Endothelial cell (in vitro differentiated cells): ENCODE measurements at regions not wholly inside any gene's neighbourhood (a gene's known extent, or its start where the extent isn't known, plus 50 kb on each side); places are given as distances from the start of the nearest gene placed in this dataset.
"Not testable (repeated sequence)": the region's sequence is repeated elsewhere in the genome, so short reads cannot be mapped to it uniquely, and the experiment has no call there.

Source experiments
- DNase-seq: peaks from one replicate; pipeline ENCODE4 v3.0.0; 2021; ENCODE audit warnings: low spot score
- H3K27ac Mint-ChIP-seq: one replicate; pipeline ENCODE4 v1.8.0; 2021; ENCODE audit warnings: mixed read lengths, inconsistent platforms; ENCODE audit not compliant: unreplicated experiment
- H3K27me3 Mint-ChIP-seq: one replicate; pipeline ENCODE4 v1.8.0; 2021; ENCODE audit warnings: mild to moderate bottlenecking, moderate library complexity, mixed read lengths, inconsistent platforms; ENCODE audit not compliant: unreplicated experiment
- H3K36me3 Mint-ChIP-seq: one replicate; pipeline ENCODE4 v1.8.0; 2021; ENCODE audit warnings: mild to moderate bottlenecking, low read depth, mixed read lengths, inconsistent platforms; ENCODE audit not compliant: unreplicated experiment
- H3K4me1 Mint-ChIP-seq: one replicate; pipeline ENCODE4 v1.8.0; 2021; ENCODE audit warnings: mild to moderate bottlenecking, mixed read lengths, inconsistent platforms; ENCODE audit not compliant: unreplicated experiment
- H3K4me3 Mint-ChIP-seq: one replicate; pipeline ENCODE4 v1.8.0; 2021; ENCODE audit warnings: mild to moderate bottlenecking, mixed read lengths, inconsistent platforms; ENCODE audit not compliant: unreplicated experiment
- H3K9me3 Mint-ChIP-seq: one replicate; pipeline ENCODE4 v1.8.0; 2021; ENCODE audit warnings: mixed read lengths, inconsistent platforms; ENCODE audit not compliant: unreplicated experiment
- CTCF ChIP-seq: fragments of 200-600 bp; sonication (generic); IDR thresholded peaks from one replicate; pipeline ENCODE4 v1.5.0; 2021; ENCODE audit warnings: antibody characterized with exemption; ENCODE audit not compliant: unreplicated experiment

GRCh38 chr1:189696297-189696696 lies 781.4 kb downstream of the BRINP3 start:
- Mint-ChIP-seq H3K27ac (no peak overlapping the region), H3K4me3 (no peak overlapping the region), H3K4me1 (no peaks in the 10 kb centered on the region), H3K9me3 (no peaks in the 10 kb centered on the region), H3K27me3 (peaks cover 1% of the 10 kb centered on the region), H3K36me3 (no peaks in the 10 kb centered on the region)
- no peak for DNase-seq
- no peak for TF ChIP-seq CTCF

- Mint-ChIP-seq H3K27me3 (peaks cover 1% of the 10 kb centered on the region), H3K36me3 (no peaks in the 10 kb centered on the region), H3K27ac (no peak overlapping the region), H3K9me3 (no peaks in the 10 kb centered on the region), H3K4me3 (no peak overlapping the region), H3K4me1 (no peaks in the 10 kb centered on the region)
- no peak for DNase-seq
- TF ChIP-seq CTCF, result no peak
Measured at GRCh38 chr1:189697113-189697512, 780.6 kb downstream of the BRINP3 start.

GRCh38 chr1:189701606-189702005 lies 776.1 kb downstream of the BRINP3 start:
- TF ChIP-seq CTCF, result no peak
- Mint-ChIP-seq H3K36me3 (no peaks in the 10 kb centered on the region), H3K27me3 (peaks cover 2% of the 10 kb centered on the region), H3K4me3 (no peak overlapping the region), H3K27ac (no peak overlapping the region), H3K9me3 (no peaks in the 10 kb centered on the region), H3K4me1 (no peaks in the 10 kb centered on the region)
- no peak for DNase-seq

GRCh38 chr1:189706594-189706993 lies 771.1 kb downstream of the BRINP3 start:
- no peak for TF ChIP-seq CTCF
- H3K36me3 Mint-ChIP-seq, result no peaks in the 10 kb centered on the region
- no peaks in the 10 kb centered on the region for H3K9me3 Mint-ChIP-seq
- no peaks in the 10 kb centered on the region for H3K4me1 Mint-ChIP-seq
- H3K27ac Mint-ChIP-seq, result no peak overlapping the region
- H3K4me3 Mint-ChIP-seq, result no peak overlapping the region
- DNase-seq, result no peak
- H3K27me3 Mint-ChIP-seq, result peaks cover 2% of the 10 kb centered on the region

- Mint-ChIP-seq H3K4me1 (no peaks in the 10 kb centered on the region), H3K27me3 (no peaks in the 10 kb centered on the region), H3K4me3 (no peak overlapping the region), H3K36me3 (no peaks in the 10 kb centered on the region), H3K9me3 (no peaks in the 10 kb centered on the region), H3K27ac (no peak overlapping the region)
- TF ChIP-seq CTCF, result no peak
- DNase-seq, result peak; percentile 22
Measured at GRCh38 chr1:189708674-189709073, 769.0 kb downstream of the BRINP3 start.

GRCh38 chr1:189718147-189718795 lies 759.4 kb downstream of the BRINP3 start:
- not testable (repeated sequence) for H3K9me3 Mint-ChIP-seq, H3K36me3 Mint-ChIP-seq, H3K27me3 Mint-ChIP-seq, DNase-seq, H3K4me1 Mint-ChIP-seq, H3K27ac Mint-ChIP-seq, H3K4me3 Mint-ChIP-seq
